Right forelimb (tissue), 1 donor: ENCODE measurements at regions not wholly inside any gene's neighbourhood (a gene's known extent, or its start where the extent isn't known, plus 50 kb on each side); places are given as distances from the start of the nearest gene placed in this dataset.
"Not testable (repeated sequence)": the region's sequence is repeated elsewhere in the genome, so short reads cannot be mapped to it uniquely, and the experiment has no call there.

Source experiments
- DNase-seq: peaks from one replicate; pipeline ENCODE4 v3.0.0-alpha.2; 2018

DNA sequence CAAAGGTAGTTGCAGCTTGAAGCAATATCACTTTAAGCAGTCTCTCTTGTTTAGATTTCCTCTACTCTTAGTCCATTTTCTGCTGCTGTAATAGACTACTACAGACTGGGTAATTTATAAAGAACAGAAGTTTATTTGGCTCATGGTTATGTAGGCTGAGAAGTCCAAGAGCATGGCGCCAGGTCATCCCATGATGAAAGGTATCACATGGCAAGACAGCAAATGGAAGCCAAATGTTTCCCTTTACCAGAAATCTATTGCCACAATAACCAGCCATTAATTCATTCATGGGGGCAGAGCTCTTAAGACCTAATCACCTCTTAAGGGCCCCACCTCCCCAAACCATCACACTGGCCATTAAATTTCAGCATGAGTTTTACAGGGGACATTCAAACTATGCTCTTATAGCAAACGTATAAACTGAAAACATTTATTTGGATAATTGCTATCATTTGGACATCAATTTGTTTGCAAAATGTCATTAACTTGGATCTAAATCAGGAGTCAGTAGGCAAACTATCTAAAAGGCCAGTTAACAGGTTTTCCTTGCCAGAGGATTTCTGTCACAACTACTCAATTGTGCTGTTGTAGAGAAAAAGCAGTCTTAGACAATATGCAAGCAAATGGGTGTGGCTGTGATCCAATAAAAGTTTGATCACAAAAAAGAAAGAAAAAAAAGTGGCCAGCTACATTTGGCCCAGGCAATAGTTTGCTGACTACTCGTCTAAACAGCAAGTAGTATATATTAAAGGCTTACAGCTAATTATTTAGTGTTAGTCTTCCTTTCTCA lies 75.7 kb upstream of the GUCY1A1 start:
- no peak for DNase-seq

DNA sequence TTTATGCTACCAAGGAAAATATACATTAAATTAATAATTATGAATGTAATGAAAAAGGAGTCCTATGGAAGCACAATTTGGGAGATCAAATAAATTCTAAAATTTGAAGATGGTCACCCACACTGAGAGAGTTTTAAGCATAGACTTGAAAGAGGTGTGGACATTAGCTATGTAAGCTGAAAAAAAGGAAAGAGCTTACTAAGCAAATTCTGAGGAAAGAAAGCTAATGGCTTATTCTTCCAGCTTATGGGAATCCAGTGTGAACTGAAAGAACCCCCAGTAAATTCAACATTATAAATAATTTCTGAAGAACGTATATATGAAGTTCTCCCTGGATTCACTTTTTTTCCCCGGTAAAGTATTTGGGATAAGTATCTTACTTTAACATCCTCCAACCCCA lies 78.2 kb upstream of the GUCY1A1 start:
- no peak for DNase-seq

DNA sequence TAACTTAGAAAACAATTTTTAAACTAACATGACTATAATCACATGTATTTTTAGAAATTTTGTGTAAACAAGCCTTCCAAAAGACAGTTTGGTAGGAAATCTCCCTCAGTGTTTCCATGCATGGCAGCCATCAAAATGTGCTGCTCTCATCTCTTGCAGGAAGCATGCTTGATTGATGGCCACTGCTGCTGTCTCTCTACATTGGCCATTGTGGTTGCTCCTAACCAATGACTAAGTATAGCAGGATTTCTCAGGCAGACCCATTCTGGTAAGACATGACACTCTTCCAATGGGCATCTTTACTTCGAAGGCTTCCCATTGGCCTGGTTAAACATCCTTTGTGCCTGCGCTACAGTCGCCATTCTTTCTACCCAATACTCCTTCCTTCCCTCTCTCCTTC lies 78.9 kb upstream of the GUCY1A1 start:
- no peak for DNase-seq

DNA sequence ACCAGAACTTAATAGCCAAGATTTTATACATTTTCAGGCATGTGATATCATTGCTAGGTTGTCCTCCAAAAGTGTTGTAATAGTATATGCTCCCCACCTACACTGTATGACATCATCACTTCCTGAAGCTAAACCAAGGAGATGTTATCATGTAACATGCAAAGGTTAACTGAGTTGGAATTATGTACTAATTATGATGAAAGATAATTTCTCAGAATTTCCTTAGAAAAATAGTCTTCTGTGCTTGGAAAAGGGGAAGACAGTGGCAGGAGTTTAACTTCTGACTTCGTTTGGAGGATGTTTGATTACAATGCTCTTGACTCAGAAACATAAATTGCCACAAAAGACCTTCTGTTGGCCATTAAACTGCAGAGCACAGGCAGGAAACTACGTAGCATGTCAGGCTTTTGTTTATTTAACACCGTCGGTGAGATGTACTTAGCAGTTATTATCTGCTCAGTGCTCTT lies 83.6 kb upstream of the GUCY1A1 start:
- DNase-seq: no peak

DNA sequence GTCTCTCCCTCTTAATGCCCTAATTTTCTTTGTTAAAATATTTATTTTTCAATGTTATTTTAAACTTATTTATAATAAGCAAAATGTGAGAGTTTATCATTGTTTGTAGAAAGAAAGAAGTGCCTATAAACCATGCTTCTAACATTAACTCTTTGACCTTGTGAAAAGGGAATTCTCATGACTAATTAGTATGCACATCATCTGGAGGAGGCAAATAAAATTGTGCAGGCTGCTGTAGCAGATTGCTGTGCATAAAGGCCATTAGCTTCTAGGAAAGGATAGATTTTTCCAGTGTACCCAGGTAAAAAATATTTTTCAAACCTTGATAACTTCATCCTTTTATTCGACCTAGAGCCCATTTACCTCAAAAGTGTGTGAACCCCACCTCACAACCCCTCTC lies 84.6 kb upstream of the GUCY1A1 start:
- no peak for DNase-seq

DNA sequence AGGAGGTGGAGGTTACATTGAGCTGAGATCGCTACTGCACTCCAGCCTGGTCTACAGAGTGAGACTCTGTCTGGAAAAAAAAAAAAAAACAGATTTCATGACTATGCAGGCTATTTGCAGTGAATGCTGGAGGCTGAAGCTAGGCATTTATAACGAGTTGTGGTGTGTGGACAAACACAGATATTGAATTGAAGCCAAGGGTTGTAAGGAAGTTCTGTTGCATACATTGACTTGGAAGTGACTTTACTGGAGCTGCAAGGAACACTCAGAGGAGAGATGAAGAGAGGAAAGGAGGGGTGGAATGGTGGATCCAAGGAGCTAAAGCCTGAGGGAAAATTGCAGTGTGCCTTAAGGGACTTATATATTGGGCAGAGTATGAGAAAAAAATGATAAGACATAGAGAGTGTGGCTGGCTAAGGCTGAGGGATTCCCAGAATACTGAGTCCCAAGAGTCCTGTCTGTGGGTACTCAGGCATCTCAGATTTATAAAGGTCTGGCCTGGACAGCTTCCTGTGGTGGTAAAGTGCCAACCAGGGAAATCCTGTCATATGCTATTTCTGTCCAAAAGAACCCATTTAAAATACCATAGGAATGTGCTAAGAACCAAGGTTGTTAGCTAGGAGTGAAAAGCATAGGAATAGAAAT lies 87.8 kb upstream of the GUCY1A1 start:
- DNase-seq: peak; percentile 51

DNA sequence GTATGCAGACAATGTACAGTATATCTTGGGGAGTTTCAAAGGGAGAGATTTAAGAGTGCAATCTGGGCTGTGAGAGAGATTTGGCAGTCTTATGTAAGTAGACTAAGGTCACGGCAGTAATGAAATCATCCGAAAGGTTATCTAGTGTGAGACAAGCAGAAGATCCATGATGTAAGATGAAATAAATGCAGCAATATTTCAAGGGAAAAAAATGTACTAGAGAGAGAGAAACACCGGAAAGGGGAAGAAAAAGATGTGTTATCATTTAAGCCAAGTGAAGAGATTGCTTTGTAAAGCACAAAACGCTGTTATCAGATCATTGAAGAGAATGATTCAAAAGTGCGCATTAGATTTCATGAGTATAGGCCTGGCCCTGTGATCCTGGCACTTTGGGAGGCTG lies 88.4 kb upstream of the GUCY1A1 start:
- DNase-seq: no peak

DNA sequence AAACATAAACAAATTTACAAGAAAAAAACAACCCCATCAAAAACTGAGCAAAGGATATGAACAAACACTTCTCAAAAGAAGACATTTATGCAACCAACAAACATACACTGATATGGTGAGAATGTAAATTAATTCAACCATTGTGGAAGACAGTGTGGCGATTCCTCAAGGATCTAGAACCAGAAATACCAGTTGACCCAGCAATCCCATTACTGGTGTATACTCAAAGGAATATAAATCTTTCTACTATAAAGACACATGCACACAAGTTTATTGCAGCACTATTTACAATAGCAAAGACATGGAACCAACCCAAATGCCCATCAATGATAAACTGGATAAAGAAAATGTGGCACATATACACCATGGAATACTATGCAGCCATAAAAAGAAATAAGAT lies 92.3 kb upstream of the GUCY1A1 start:
- DNase-seq: not testable (repeated sequence)

DNA sequence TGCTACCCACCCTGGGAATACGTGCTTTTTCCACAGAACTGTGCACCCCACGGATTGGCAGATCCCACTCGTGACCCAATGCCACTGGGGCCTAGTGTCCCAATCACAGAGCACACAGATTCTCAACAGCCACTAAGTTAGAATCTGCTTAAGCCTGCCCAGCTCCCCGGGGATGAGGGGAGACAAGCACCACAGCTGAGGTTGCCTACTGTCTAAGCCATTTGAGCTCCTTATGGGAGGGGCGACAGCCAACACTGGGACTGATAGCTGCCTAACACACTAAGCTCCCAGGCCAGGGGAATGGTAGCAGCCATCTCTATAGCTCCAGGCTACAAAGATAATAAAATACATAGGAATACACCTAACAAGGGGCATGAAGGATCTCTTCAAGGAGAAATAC lies 93.5 kb upstream of the GUCY1A1 start:
- DNase-seq: no peak

DNA sequence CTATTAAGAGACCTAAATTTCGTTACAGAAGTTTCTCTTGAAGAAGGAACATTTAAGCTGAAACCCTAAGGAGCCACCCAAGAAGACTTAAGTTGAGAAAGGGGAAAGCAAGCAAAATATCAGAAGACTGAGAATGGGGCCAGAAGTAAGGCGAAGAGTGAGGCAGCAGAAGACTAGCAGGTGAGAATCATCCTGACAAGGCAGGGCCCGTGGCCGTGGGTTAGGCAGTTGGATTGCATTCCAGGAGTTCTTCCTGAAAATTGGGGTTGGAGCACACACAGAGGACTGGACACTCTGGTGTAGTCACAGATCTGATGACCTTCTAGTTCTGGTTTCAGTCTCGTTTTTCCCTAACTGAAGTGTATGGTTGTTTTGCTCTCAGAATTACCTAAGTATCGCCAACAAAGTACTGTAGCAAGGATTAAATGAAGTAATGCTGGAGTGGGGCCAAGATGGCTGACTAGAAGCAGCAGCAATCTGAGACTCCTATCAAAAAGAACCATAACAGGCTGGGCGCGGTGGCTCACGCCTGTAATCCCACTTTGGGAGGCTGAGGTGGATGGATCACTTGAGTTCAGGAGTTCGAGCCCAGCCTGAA lies 94.4 kb upstream of the GUCY1A1 start:
- DNase-seq: no peak

DNA sequence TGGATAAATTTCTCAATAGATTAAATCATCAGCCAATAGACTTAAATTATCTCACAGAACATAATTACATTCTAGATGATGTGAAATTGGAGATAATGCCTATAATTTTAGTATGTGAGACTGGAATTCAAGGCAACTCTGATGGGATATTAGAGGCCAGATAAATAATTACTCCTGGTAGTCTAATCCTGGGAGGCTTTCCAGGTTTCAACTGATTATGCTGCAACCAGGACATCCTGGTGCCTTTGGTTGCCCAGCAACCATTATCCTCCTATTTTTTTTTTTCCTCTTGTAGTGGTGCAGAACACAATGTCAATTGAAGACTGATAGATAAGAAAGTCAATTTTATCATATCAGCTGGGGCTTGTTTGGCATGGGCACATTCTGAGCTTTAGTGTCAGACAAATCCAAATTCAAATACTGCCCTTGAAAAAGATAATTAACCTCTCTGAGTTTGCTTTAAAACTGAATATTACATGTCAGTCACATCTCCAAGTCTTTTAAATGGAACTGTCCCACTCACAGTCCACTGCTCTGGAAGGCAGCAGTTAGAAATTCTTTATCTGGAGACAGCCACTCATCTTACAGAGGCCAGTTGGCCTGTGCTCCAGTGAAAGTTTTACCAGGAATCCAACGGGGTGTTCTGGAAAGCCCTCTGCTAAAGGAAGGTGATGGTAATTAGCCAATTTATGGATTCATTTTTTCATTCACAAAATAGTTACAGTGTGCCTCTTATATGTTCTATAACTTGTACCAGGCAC lies 95.3 kb upstream of the GUCY1A1 start:
- DNase-seq: no peak

DNA sequence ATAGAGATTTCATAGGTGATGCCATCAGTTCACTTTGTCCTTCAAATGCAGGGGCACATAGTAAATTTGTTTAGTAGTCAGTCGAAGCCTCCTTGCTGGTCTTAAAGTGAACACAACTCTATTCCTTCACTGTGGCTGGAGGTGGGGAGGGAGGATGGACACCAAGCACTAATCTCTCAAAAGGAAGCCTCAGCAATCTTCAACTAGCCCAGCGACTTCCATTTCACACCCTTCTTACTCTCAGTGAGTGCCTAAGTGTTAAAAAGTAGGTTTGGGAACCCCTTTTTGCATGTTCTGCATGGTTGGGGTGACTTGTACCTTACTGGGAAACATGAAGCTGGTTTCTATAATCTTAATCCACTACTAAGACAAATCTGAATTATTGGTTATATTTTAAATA lies 96.0 kb upstream of the GUCY1A1 start:
- no peak for DNase-seq

DNA sequence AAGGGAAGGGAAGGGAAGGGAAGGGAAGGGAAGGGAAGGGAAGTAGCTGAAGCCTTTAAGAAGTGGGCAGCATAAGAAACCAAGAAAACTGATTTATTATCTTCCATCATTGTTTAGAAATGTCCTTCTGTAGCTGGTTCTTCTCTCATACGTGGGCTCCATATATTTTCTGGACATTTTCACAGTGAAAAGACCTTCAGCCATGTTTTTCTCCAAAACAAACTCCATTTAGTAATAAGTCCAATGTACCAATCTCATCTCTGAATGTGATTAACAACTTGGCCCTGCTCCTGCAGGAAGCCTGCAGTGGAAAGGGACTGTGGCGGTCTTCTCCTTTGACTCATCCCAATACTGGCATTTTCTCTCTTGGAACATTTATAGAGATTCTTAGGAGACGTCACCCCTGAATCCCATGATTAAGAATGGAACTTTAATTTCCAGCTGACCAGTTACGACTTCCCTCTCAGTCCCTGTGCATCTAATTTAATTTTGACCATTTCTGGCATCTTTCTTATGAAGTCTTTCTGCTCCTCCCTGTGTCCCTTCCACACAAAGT lies 96.6 kb upstream of the GUCY1A1 start:
- DNase-seq: no peak

DNA sequence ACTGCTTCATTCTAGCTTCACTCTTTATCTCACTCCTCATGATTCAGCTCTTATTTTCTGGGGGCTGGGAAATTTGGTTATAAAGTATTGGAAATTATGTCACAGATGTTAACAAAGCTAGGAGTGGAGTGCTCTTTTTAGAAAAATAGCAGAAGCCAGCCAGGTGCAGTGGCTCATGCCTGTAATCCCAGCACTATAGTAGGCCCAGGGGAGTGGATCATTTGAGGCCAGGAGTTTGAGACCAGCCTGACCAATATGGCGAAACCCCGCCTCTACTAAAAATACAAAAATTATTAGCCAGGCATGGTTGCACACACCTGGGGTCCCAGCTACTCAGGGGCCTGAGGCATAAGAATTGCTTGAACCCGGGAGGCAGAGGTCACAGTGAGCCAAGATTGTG lies 97.2 kb upstream of the GUCY1A1 start:
- no peak for DNase-seq

DNA sequence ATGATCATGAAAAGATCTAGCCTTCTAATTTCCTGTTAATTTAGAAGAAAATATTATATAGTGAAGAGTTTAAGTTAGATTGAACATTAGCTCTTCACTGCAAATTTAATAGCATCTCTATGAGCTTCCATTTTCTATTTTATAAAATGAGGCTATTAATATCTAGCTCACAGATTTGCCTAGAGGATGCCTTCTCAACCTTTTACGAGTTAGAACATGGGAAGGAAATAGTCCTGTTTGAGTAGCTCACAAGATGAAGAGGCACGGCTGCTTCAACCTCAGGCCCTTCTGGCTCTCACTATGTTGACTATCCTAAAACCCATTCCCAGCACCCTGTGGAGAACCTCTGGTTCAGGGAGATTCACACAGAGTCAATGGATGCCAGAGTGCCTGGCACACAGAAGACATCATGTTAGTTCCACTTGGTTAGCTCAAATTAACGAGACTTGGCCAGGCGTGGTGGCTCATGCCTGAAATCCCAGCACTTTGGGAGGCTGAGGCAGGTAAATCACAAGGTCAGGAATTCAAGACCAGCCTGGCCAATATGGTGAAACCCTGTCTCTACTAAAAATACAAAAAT lies 97.9 kb upstream of the GUCY1A1 start:
- DNase-seq: no peak

DNA sequence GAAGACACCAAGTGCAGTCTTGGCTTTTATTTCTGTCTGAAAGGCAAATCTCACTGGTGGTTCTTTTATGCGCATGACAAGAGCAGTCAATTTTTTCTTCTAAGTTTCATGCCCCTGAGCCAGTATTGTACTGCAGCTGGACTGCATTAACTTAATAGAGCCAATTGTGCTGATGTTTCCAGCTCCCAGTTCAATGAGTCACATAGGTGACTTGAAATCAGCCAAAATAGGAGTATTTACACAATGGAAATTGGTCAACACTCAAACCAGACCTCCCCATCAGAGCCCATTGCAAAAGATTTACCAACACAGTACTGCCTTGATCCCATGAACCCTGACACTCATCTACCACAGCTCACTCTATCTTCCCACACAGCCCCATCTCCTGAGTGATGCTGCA lies 100.3 kb upstream of the GUCY1A1 start:
- DNase-seq: no peak

DNA sequence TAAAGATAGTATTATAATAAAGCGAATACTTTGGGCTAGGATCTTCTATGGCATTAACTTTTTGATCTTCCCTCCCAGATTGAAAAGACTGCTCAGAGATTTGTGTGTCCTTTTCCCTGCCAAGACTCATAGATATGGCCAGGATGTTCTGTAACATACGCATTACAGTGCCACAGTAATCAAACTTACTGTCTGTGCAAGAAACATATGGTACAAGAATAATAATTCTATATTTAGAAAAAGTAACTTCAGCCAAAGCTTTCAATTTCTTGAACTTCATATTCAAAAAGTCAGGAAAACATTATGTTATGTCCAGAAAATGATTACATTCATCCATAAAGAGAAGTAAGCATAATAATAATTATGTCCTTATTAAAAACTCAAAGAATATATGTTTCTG lies 100.9 kb upstream of the GUCY1A1 start:
- DNase-seq: no peak

DNA sequence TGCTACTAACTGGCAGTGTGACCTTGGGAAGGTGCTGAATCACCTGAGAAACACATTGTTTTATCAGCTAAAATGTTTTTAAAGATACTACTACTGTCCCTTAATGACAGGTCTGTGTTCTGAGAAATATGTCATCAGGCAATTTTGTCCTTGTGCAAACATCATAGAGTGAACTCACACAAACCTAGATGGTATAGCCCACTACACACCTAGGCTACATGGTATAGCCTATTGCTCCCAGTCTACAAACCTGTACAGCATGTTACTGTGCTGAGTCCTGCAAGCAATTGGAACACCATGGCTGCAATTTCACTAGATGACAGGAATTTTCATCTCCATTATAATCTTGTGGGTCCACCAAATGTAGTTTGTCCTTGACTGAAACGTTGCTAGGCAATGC lies 101.3 kb upstream of the GUCY1A1 start:
- DNase-seq: no peak

DNA sequence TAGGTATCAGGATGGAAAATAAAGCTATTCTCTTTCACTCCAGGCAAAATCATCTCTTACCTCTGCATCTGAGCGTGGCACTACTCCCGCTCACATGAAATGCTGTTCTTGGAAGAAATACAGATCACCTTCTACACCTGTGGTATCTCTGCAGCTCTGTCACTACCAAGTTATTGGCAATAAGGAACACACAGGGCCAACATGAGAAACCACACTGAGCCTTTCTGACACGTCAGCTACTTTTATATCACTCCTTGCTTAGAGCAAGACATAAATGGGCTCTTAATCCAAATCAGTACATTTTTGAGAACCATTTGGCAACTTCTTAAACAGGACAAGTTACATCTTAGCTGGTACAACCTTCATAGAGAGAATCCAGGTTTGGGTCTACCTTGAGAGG lies 101.8 kb upstream of the GUCY1A1 start:
- DNase-seq: no peak

DNA sequence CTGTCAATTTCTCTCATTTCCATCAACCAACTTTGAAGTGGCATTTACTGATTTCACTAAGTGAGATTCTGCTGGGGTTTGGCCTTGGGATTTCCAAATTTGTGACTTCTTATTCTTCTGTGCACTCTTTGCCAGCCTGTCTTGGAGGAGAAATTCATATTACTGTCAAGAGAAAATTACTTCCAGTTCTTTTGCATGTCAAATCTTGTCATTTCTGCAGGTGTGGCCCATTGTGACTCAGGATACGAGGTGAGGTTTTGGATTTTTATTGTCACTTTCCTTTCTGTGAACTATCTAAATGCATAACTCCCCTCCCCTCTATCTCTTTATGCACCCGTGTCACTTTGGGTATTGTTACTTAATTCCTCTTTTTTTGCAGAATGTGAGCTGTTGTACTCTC lies 102.6 kb upstream of the GUCY1A1 start:
- DNase-seq: no peak

DNA sequence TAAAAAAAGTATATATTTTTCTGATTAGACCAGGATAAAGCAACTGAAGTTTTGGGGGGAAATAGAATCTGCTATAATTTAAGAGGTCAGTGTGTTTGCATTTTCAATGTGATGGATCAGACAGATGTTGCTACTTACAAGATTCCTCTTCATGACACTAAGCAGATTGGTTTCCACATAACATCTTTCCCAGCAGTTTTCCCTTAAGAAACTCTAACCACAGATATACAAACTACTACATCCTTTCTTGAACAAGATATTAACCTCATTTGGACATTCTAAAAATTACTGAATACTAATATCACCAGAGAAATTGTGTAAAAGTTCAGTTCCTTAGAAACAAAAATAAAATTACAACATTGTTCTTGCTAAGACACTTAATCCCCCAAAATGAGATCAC lies 106.7 kb upstream of the GUCY1A1 start:
- no peak for DNase-seq

DNA sequence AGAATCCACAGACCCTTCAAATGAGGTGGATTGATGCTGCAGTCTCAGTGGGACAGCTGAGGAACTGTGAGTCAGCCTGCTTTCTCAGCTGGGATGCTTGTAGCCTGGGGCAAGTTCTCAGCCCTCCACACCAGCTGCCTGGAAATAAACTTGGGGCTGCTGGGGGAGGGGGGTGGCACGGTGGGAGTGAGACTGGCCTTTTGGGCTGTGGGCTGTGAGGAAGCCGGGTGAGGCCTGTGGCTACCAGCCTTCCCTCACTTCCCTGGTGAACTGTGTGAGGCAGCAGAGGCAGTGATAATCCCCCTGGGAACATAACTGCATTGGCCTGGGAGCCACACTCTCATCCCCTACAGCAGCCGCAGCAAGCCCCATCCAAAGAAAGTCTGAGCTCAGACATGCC lies 114.5 kb upstream of the GUCY1A1 start:
- no peak for DNase-seq

DNA sequence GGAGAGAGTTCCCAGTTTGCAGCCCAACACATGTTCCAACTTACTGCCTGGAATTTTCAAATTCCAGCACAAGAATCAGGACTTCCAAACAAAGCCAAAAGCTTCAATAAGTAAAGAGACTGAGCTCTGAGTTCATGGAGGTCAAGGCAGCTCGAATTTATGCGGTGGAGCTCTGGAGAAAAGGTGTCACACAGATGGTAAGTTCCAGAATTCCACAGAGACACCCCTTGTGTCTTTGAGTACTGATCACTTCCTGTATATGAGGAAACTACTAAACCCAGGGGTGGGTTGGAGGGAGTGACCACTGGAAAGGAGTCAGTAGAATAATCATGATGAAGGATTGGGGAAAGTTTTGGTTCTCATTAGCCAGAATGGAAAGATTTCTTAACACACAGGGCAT lies 118.5 kb upstream of the GUCY1A1 start:
- no peak for DNase-seq
